OCI-LY1 (cell line): ENCODE measurements at regions not wholly inside any gene's neighbourhood (a gene's known extent, or its start where the extent isn't known, plus 50 kb on each side); places are given as distances from the start of the nearest gene placed in this dataset.

Experiments
- H2AFZ ChIP-seq: fragments of 200-600 bp; sonication (generic), shearing (Covaris generic); 2 replicates; pipeline ENCODE4 v1.6.0; 2014; ENCODE audit warnings: antibody characterized with exemption, mild to moderate bottlenecking, low read length
- H3F3A ChIP-seq: fragments of 200-600 bp; sonication (generic), shearing (Covaris generic); 2 replicates; pipeline ENCODE4 v1.6.0; 2014; ENCODE audit warnings: mild to moderate bottlenecking, antibody characterized with exemption, low read length, moderate library complexity; ENCODE audit not compliant: insufficient read depth
- H3K27ac ChIP-seq: fragments of 200-600 bp; sonication (generic); 2 replicates; pipeline ENCODE4 v1.5.1; 2014; ENCODE audit warnings: low read length, mixed run types, mild to moderate bottlenecking, low read depth; ENCODE audit not compliant: poor library complexity, severe bottlenecking
- H3K27me3 ChIP-seq: fragments of 200-600 bp; sonication (generic); 2 replicates; pipeline ENCODE4 v1.6.0; 2014; ENCODE audit warnings: antibody characterized with exemption, mild to moderate bottlenecking, low read length, moderate library complexity; ENCODE audit not compliant: insufficient read depth
- H3K36me3 ChIP-seq: fragments of 200-600 bp; sonication (generic); 2 replicates; pipeline ENCODE4 v1.6.1; 2014; ENCODE audit warnings: mild to moderate bottlenecking, antibody characterized with exemption, low read length, moderate library complexity, mixed read lengths; ENCODE audit not compliant: insufficient read depth
- H3K4me1 ChIP-seq: fragments of 200-600 bp; sonication (generic); 2 replicates; pipeline ENCODE4 v1.5.1; 2014; ENCODE audit warnings: mild to moderate bottlenecking, low read length, moderate library complexity; ENCODE audit not compliant: insufficient read depth, severe bottlenecking
- H3K4me2 ChIP-seq: fragments of 200-600 bp; sonication (generic), shearing (Covaris generic); 2 replicates; pipeline ENCODE4 v1.6.1; 2014; ENCODE audit warnings: low read length
- H3K4me3 ChIP-seq: fragments of 200-600 bp; sonication (generic); 2 replicates; pipeline ENCODE4 v1.5.1; 2014; ENCODE audit warnings: low read length, low read depth, mild to moderate bottlenecking, mixed read lengths; ENCODE audit not compliant: poor library complexity, severe bottlenecking
- H3K79me2 ChIP-seq: fragments of 200-600 bp; shearing (Covaris generic); 2 replicates; pipeline ENCODE4 v1.6.1; 2016; ENCODE audit warnings: mixed run types, low read length, mixed read lengths; ENCODE audit not compliant: insufficient read depth
- H3K9ac ChIP-seq: fragments of 200-600 bp; sonication (generic), shearing (Covaris generic); 2 replicates; pipeline ENCODE4 v1.6.1; 2014; ENCODE audit warnings: mild to moderate bottlenecking, low read length, mixed read lengths
- H3K9me2 ChIP-seq: fragments of 200-600 bp; sonication (generic), shearing (Covaris generic); 2 replicates; pipeline ENCODE4 v1.6.1; 2014; ENCODE audit warnings: low read depth, mild to moderate bottlenecking, low read length, mixed read lengths
- H3K9me3 ChIP-seq: fragments of 200-600 bp; shearing (Covaris generic); 2 replicates; pipeline ENCODE4 v1.6.1; 2014; ENCODE audit warnings: low read length, mixed read lengths
- H4K20me1 ChIP-seq: fragments of 200-600 bp; sonication (generic), shearing (Covaris generic); 2 replicates; pipeline ENCODE4 v1.6.0; 2016; ENCODE audit warnings: mild to moderate bottlenecking, low read length; ENCODE audit not compliant: insufficient read depth
- EZH2 ChIP-seq: fragments of 200-600 bp; sonication (generic), shearing (Covaris generic); IDR thresholded peaks from 2 replicates; pipeline ENCODE4 v1.8.0; 2017; ENCODE audit warnings: borderline replicate concordance, mixed run types, mild to moderate bottlenecking, antibody characterized with exemption, low read length, moderate library complexity, mixed read lengths
- TF ChIP-seq, protein P1 (sequence below): fragments of 200-600 bp; sonication (generic), shearing (Covaris generic); IDR thresholded peaks from 2 replicates; pipeline ENCODE4 v1.5.1; 2017; ENCODE audit warnings: mild to moderate bottlenecking, antibody characterized with exemption, low read length, moderate library complexity, mixed read lengths

DNA sequence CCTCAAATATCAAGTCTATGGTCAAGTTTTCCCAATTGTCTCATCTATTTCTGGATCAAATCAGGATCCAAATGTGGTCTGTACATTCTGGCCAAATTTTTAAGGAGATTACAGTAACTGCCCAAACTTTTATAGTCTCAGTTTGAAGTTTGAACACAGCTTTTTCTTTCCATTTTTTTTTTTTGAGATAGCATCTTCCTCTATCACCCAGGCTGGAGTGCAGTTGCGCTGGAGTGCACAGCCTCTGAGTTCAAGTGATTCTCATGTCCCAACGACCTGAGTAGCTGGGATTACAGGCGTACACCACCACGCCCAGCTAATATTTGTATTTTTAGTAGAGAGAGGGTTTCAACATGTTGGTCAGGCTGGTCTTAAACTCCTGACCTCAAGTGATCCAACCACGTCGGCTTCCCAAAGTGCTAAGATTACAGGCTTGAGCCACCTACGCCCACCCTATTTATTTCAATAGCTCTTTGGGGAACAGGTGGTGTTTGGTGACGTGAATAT is 84.9 kb upstream of the CARMIL1 start:
- Histone ChIP-seq H3K4me3 (no peak overlapping the region), H3K9me2 (no peaks in the 10 kb centered on the region), H3K79me2 (no peaks in the 10 kb centered on the region), H4K20me1 (no peaks in the 10 kb centered on the region), H3K9me3 (no peaks in the 10 kb centered on the region), H3K36me3 (no peaks in the 10 kb centered on the region), H3K27me3 (no peaks in the 10 kb centered on the region; the same call in 1 of the 2 replicates), H3K27ac (no peak overlapping the region), H2AFZ (no peak overlapping the region), H3F3A (no peaks in the 10 kb centered on the region), H3K4me1 (no peaks in the 10 kb centered on the region), H3K9ac (no peak overlapping the region), H3K4me2 (no peak overlapping the region)
- no peak for TF ChIP-seq EZH2
- TF ChIP-seq, protein P1, sequence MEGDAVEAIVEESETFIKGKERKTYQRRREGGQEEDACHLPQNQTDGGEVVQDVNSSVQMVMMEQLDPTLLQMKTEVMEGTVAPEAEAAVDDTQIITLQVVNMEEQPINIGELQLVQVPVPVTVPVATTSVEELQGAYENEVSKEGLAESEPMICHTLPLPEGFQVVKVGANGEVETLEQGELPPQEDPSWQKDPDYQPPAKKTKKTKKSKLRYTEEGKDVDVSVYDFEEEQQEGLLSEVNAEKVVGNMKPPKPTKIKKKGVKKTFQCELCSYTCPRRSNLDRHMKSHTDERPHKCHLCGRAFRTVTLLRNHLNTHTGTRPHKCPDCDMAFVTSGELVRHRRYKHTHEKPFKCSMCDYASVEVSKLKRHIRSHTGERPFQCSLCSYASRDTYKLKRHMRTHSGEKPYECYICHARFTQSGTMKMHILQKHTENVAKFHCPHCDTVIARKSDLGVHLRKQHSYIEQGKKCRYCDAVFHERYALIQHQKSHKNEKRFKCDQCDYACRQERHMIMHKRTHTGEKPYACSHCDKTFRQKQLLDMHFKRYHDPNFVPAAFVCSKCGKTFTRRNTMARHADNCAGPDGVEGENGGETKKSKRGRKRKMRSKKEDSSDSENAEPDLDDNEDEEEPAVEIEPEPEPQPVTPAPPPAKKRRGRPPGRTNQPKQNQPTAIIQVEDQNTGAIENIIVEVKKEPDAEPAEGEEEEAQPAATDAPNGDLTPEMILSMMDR: no peak

DNA sequence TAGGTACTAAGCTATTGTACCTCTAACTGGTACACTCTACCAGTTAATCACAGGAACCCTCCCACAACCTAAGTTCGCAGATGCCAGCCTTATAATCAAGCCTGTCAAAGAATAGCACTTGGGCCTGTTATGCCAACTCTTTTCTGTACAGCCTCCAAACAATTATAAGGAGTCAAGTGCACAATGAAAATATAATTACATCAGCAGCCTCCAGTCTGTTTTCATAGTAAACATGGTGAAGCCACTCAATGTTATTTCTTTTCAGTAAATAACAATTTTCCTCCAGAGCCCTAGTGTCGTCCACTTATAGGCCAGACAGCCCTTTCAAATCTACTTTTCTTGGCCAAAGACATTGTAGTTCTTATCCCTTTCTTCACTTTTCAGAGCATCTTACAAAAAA is 82.7 kb upstream of the CARMIL1 start:
- no peaks in the 10 kb centered on the region; the same call in 1 of the 2 replicates for H3K27me3 ChIP-seq
- no peaks in the 10 kb centered on the region for H3K79me2 ChIP-seq
- H3K9me3 ChIP-seq: no peaks in the 10 kb centered on the region
- H2AFZ ChIP-seq: no peak overlapping the region
- no peak overlapping the region for H3K27ac ChIP-seq
- H3K4me2 ChIP-seq: no peak overlapping the region
- no peak overlapping the region for H3K4me3 ChIP-seq
- TF ChIP-seq, protein P1: no peak
- no peak for TF ChIP-seq EZH2
- H3K4me1 ChIP-seq: no peaks in the 10 kb centered on the region
- no peaks in the 10 kb centered on the region for H3K9me2 ChIP-seq
- no peak overlapping the region for H3K9ac ChIP-seq
- H3K36me3 ChIP-seq: no peaks in the 10 kb centered on the region
- H4K20me1 ChIP-seq: no peaks in the 10 kb centered on the region
- no peaks in the 10 kb centered on the region for H3F3A ChIP-seq

DNA sequence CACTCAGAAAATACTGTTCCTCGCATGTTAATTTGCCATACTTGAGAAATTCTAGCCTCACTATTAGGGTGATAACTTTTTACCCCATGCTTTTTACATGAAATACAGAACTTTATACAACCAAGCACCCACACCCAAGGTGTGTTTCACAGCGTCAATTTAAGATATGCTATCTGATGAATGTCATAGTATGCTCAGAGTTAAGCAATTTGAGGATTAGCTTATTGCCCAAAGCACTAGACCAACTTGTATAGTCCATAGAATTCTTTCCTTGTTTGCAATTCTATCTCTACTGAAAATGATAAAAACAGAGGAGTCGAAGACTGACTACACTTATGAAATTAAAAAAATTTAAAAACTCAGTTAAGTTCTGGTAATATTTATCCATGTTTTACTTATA is 82.1 kb upstream of the CARMIL1 start:
- Histone ChIP-seq H3K4me3 (no peak overlapping the region), H3K9me3 (no peaks in the 10 kb centered on the region), H3K79me2 (no peaks in the 10 kb centered on the region), H3K4me1 (no peaks in the 10 kb centered on the region), H3F3A (no peaks in the 10 kb centered on the region), H3K27ac (no peak overlapping the region), H3K4me2 (no peak overlapping the region), H3K9ac (no peak overlapping the region), H4K20me1 (no peaks in the 10 kb centered on the region), H3K27me3 (no peaks in the 10 kb centered on the region; the same call in 1 of the 2 replicates), H2AFZ (no peak overlapping the region), H3K9me2 (no peaks in the 10 kb centered on the region), H3K36me3 (no peaks in the 10 kb centered on the region)
- TF ChIP-seq EZH2: no peak
- TF ChIP-seq, protein P1: no peak
